Neural cell (in vitro differentiated cells): ENCODE measurements at regions not wholly inside any gene's neighbourhood (a gene's known extent, or its start where the extent isn't known, plus 50 kb on each side); places are given as distances from the start of the nearest gene placed in this dataset.

Experiments used
- CTCF ChIP-seq: fragments of 450-650 bp; IDR thresholded peaks from 2 replicates; pipeline ENCODE4 v1.5.1; 2014; ENCODE audit warnings: antibody characterized with exemption, mild to moderate bottlenecking, moderate library complexity; ENCODE audit not compliant: poor library complexity, severe bottlenecking
- EP300 ChIP-seq: fragments of 450-650 bp; conservative IDR thresholded peaks from 2 replicates; pipeline ENCODE4 v1.6.1; 2014; ENCODE audit warnings: antibody characterized with exemption, mild to moderate bottlenecking, moderate library complexity; ENCODE audit not compliant: poor library complexity, severe bottlenecking
- EZH2 ChIP-seq: fragments of 200-600, 300-800 bp; shearing (Covaris generic), sonication (generic); IDR thresholded peaks from 2 replicates; pipeline ENCODE4 v1.6.1; 2014; ENCODE audit warnings: antibody characterized with exemption, low read length, borderline replicate concordance, mild to moderate bottlenecking; ENCODE audit not compliant: insufficient read depth, poor library complexity, severe bottlenecking

- TF ChIP-seq CTCF (no peak), EZH2 (no peak), EP300 (no peak)
Measured at GRCh38 chr2:192413812-192414681, 219.3 kb upstream of the TMEFF2 start.
